HG03432 (cell line): ENCODE measurements at regions not wholly inside any gene's neighbourhood (a gene's known extent, or its start where the extent isn't known, plus 50 kb on each side); places are given as distances from the start of the nearest gene placed in this dataset.

ENCODE experiments used
- ATAC-seq: cut with Tn5 transposase; IDR thresholded peaks from one replicate; pipeline ENCODE4 v1.9.1; 2021; ENCODE audit warnings: mild to moderate bottlenecking, moderate library complexity; ENCODE audit not compliant: unreplicated experiment

DNA sequence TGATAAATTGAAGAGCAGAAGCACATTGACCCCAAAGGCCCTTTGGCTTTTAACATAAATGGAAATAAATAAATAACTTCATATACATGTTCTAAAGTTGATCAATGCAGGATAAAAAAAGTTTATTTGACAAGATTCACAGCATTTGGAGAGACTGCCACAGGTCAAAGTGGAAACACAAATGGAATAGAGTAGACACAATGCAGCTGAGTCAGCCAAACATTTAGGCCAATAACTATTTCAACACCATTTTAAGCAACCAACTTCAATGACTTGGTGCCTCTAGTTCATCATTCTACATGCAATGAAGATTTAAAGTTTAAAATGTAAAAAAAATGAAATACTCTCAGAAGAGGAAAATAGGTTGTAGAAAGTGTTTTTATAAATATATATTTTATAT, 365.2 kb downstream of the FAT4 start:
- ATAC-seq: no peak

DNA sequence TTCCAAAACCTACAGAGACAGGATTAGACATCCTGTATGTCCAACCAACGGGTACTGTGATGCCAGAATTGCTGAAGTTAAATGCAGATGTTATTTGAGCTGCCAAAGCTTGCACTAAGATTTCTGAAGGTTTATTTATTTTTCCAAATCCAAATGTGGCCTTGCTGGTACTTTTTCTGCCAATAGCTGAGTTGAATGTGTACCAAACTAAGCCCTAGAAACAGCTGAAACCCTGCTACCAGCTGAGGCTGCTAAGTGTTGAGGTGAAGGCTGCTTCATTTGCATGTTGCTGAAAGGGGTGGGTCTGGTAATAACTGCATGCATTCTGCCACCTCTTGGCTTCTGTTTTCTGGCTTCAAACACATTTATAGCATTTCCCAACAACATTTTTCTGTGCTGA, 366.5 kb downstream of the FAT4 start:
- peak; percentile 71 for ATAC-seq

GRCh38 chr4:125682730-125683129, 368.0 kb downstream of the FAT4 start:
- no peak for ATAC-seq

- ATAC-seq: no peak
Observed at GRCh38 chr4:125688841-125689240, 374.1 kb downstream of the FAT4 start.

DNA sequence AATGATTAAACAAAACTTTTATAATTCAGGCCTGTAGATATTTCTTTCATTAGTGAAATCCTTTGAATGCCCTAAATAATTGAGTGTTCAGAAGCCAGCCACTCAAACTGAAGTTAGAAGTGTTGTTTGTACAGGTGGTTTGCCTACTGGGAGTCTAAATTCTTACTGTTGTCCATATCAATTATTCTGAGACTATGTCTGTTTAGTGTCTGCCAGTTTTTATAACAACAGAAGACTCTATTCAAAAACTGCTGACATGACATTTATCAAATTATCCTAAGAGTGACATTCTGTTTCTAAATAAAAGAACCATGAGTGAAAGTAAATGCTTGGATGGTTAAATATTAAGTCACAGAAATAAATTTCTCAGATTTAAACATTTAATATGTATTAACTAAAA, 375.1 kb downstream of the FAT4 start:
- no peak for ATAC-seq

DNA sequence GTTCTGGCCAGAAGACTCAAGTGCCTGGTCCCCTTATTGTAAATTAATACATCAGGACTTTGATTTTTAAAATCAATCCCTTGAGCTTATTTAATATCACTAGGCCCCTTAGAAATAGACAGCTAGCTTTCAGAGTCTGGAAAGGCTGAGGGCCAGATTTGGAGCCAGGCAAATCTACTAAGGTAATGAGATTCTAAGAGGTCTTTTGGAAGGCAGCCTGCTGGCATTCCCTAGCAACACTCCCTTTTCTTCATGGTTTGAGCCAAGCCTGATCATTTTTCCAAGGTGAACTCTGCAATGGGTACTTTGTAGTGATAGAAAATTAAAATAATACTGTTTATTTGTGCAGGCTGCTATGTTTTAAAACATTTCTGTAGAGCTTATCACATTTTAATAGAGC, 378.5 kb downstream of the FAT4 start:
- no peak for ATAC-seq

DNA sequence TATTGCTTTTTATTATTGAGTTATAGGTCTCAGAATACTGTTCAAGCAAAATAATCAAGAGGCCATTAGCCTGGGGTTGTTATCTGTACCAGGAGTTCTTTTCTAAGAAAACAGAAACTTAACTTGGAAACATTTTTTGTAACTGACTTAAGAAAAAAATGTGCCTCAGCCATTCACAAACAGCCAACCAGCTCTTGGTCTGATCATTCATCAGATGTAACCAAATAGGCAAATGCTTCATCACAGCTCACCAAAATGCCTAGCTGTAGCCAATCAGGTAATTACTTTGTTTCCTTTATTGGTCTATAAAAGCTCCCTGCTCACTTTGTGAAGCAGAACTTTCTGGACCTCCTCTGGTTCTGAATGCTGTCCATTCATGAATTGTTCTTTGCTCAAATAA, 387.7 kb downstream of the FAT4 start:
- no peak for ATAC-seq

GRCh38 chr4:125703443-125703842, 388.7 kb downstream of the FAT4 start:
- ATAC-seq: no peak

- ATAC-seq: no peak
Observed at GRCh38 chr4:125704726-125705125, 390.0 kb downstream of the FAT4 start.

GRCh38 chr4:125705681-125706080, 390.9 kb downstream of the FAT4 start:
- ATAC-seq: no peak

GRCh38 chr4:125707397-125707796, 392.6 kb downstream of the FAT4 start:
- no peak for ATAC-seq

GRCh38 chr4:125710766-125711165, 396.0 kb downstream of the FAT4 start:
- ATAC-seq: no peak

- ATAC-seq: no peak
Observed at GRCh38 chr4:125714049-125714448, 399.3 kb downstream of the FAT4 start.

DNA sequence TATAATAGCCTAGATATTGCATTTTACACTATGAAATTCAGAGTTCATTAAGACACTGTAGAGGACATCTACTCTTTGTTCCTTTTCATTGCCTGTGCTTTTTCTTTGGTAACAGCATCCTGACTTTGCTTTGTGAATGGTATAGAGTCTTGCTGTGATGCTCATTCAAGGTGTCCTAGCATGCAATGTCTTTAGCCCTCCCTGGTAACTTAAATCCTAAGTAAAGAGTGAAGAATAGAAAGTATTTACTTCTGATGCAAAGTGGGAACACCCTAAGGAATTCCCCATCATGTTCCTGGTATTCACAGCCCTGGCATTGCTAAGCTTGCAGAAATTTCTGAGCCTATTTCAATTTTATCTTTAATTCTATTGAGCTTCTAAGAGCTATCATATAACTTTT, 400.1 kb downstream of the FAT4 start:
- ATAC-seq: no peak

GRCh38 chr4:125719987-125720386, 405.2 kb downstream of the FAT4 start:
- no peak for ATAC-seq

DNA sequence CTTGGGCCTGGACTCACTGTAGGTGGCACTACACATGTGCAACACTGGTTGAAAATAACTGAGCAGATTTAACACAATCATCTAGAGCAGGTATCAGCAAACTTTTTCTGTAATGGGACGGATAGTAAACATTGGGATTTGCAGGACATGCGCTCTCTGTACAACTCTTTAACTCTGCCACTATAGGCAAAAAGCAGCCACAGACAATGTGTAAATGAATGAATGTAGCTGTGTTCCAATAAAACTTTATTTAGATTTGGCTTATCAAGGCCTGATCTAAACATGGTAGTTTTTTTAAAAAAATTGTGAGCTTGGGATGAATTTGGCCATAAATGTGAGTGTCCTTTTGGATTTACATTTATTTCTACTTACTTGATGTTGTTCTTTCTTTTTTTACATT, 407.3 kb downstream of the FAT4 start:
- ATAC-seq: no peak

- ATAC-seq: no peak
Observed at GRCh38 chr4:125725957-125726525, 411.3 kb downstream of the FAT4 start.

- no peak for ATAC-seq
Observed at GRCh38 chr4:125727931-125728330, 413.2 kb downstream of the FAT4 start.

GRCh38 chr4:125728568-125728967, 413.8 kb downstream of the FAT4 start:
- no peak for ATAC-seq

GRCh38 chr4:125729171-125729570, 414.4 kb downstream of the FAT4 start:
- ATAC-seq: no peak

GRCh38 chr4:125732632-125733031, 417.9 kb downstream of the FAT4 start:
- ATAC-seq: no peak

GRCh38 chr4:125734504-125734903, 419.7 kb downstream of the FAT4 start:
- ATAC-seq: no peak

- ATAC-seq: no peak
Observed at GRCh38 chr4:125735102-125735501, 420.3 kb downstream of the FAT4 start.

- no peak for ATAC-seq
Observed at GRCh38 chr4:125736057-125736456, 421.3 kb downstream of the FAT4 start.
